Activated naive CD4-positive, alpha-beta T cell treated with anti-CD3 and anti-CD28 coated beads, Interleukin-2, amount 50 U/mL, for 72 hours (primary cell): ENCODE measurements at regions not wholly inside any gene's neighbourhood (a gene's known extent, or its start where the extent isn't known, plus 50 kb on each side); places are given as distances from the start of the nearest gene placed in this dataset.
"Not testable (repeated sequence)": the region's sequence is repeated elsewhere in the genome, so short reads cannot be mapped to it uniquely, and the experiment has no call there.

Source experiments
- ATAC-seq, 2 donors: fragments of 150-1000 bp; cut with Tn5 transposase; 2 replicates each; pipeline ENCODE4 v1.10.0; 2021; ENCODE audit warnings: mild to moderate bottlenecking in 2 of 2, moderate library complexity in 2 of 2
- DNase-seq, 2 donors: peaks; one replicate each; pipeline ENCODE4 v3.0.0; 2021 to 2022; ENCODE audit warnings: low spot score in 2 of 2
- H3K27ac Mint-ChIP-seq, 2 donors: one replicate each; pipeline ENCODE4 v1.8.0; 2022; ENCODE audit warnings: mild to moderate bottlenecking in 2 of 2, mixed read lengths in 2 of 2
- H3K36me3 Mint-ChIP-seq, 2 donors: one replicate each; pipeline ENCODE4 v1.8.0; 2022; ENCODE audit warnings: mixed read lengths in 2 of 2
- H3K9me3 Mint-ChIP-seq, 2 donors: one replicate each; pipeline ENCODE4 v1.8.0; 2022; ENCODE audit warnings: mixed read lengths in 2 of 2

GRCh38 chr2:35125278-35125677 lies 1230.3 kb upstream of the CRIM1 start:
- Mint-ChIP-seq H3K27ac (no peak overlapping the region), H3K9me3 (peaks cover 7 to 17% of the 10 kb centered on the region in 2 donors), H3K36me3 (no peaks in the 10 kb centered on the region)
- ATAC-seq (no peak), DNase-seq (no peak)

- no peak for DNase-seq
- Mint-ChIP-seq H3K36me3 (no peaks in the 10 kb centered on the region), H3K9me3 (peaks cover 4 to 11% of the 10 kb centered on the region in 2 donors), H3K27ac (no peak overlapping the region)
- no peak for ATAC-seq
Observed at GRCh38 chr2:35116151-35116550, 1239.4 kb upstream of the CRIM1 start.

DNA sequence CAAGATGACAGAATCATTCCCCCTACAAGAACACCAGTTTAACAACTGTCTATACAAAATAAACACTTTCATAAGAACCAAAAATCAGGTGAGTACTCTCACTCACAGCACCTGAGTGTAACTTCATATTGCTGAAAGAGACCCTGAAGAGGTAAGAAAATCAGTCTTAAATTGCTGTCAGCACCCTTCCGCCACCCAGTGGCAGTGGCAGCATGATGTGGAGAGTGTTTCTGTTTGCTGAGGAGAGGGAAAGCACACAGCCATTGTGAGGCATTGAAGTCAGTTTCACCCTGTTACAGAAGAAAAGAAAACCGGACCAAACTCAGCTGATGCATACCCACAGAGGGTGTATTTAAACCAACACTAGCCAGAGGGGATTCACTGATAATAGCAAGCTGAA lies 1240.8 kb upstream of the CRIM1 start:
- DNase-seq (no peak), ATAC-seq (no peak)

GRCh38 chr2:35112367-35112766 lies 1243.2 kb upstream of the CRIM1 start:
- H3K9me3 Mint-ChIP-seq, ATAC-seq, DNase-seq: not testable (repeated sequence)

More for the DNA sequence above, 1240.8 kb upstream of the CRIM1 start:
- H3K27ac Mint-ChIP-seq: no peak overlapping the region
- peaks cover 4 to 11% of the 10 kb centered on the region in 2 donors for H3K9me3 Mint-ChIP-seq
- no peaks in the 10 kb centered on the region for H3K36me3 Mint-ChIP-seq

GRCh38 chr2:35104309-35104708 lies 1251.3 kb upstream of the CRIM1 start:
- Mint-ChIP-seq H3K27ac (no peak overlapping the region), H3K9me3 (peaks cover 4 to 7% of the 10 kb centered on the region in 2 donors), H3K36me3 (no peaks in the 10 kb centered on the region)
- DNase-seq (no peak), ATAC-seq (no peak)

More at GRCh38 chr2:35112367-35112766, 1243.2 kb upstream of the CRIM1 start:
- H3K27ac Mint-ChIP-seq, H3K36me3 Mint-ChIP-seq: not testable (repeated sequence)

- ATAC-seq (no peak), DNase-seq (no peak)
- no peak overlapping the region for H3K27ac Mint-ChIP-seq
- H3K36me3 Mint-ChIP-seq: no peaks in the 10 kb centered on the region
- peaks cover 8 to 9% of the 10 kb centered on the region in 2 donors for H3K9me3 Mint-ChIP-seq
Observed at GRCh38 chr2:35099342-35099741, 1256.2 kb upstream of the CRIM1 start.

GRCh38 chr2:35082072-35082471 lies 1273.5 kb upstream of the CRIM1 start:
- Mint-ChIP-seq H3K36me3 (no peaks in the 10 kb centered on the region), H3K9me3 (peaks cover 14 to 17% of the 10 kb centered on the region in 2 donors), H3K27ac (no peak overlapping the region)
- DNase-seq (no peak), ATAC-seq (no peak)

DNA sequence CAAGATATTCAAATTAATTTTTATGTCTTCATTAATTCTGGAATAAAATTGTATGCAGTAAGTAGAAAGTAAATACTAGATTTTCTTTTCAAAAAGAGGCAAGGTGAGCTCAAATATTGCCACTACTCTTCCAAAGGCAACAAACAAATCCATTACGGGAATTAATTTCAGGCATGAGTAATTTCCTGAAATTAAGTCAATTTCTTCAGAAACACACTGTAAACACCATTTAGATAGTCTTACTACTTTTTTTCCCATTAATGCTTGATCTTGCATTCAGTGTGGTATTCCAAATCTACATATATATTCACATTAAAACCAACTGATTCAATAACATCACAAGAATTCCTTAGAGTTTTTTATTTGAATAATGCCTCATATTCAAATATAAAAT lies 1274.0 kb upstream of the CRIM1 start:
- DNase-seq: no peak
- Mint-ChIP-seq H3K9me3 (peaks cover 14 to 17% of the 10 kb centered on the region in 2 donors), H3K27ac (no peak overlapping the region), H3K36me3 (no peaks in the 10 kb centered on the region)
- no peak for ATAC-seq

DNA sequence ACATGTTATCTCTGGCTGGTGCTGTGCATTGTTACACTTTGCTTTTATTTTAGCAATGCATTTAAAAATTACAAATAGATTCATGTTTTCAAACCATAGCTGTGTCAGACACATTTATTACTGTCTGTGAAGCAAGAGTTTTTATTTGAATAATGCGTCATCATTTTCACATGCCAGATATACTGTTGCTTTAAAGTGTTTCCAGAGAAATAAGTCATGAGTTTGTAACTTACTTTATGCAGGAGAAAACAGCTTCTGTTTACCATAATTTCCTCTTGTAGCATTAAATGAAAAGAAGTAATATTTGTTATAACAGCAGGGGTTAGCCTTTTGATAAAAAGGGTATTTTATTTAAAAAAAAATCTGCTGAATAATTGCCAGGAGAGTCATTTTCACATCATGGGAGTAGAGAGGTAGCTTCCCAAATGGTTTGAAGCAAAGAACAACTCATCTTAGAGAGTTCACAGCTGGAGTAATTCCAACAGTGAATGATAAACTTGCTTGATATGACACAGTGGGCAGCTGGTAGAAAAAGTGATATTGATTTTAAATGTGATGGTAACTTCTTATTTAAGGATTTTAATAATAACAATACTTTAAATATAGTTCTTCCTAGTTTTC lies 1274.5 kb upstream of the CRIM1 start:
- H3K36me3 Mint-ChIP-seq: no peaks in the 10 kb centered on the region

GRCh38 chr2:35080231-35080910 lies 1275.2 kb upstream of the CRIM1 start:
- Mint-ChIP-seq H3K27ac (no peak overlapping the region), H3K36me3 (no peaks in the 10 kb centered on the region), H3K9me3 (peaks cover 5 to 9% of the 10 kb centered on the region in 2 donors)
- ATAC-seq (no peak), DNase-seq (no peak)

More for the DNA sequence above, 1274.5 kb upstream of the CRIM1 start:
- DNase-seq (no peak), ATAC-seq (no peak)
- H3K27ac Mint-ChIP-seq: no peak overlapping the region
- peaks cover 10 to 13% of the 10 kb centered on the region in 2 donors for H3K9me3 Mint-ChIP-seq

DNA sequence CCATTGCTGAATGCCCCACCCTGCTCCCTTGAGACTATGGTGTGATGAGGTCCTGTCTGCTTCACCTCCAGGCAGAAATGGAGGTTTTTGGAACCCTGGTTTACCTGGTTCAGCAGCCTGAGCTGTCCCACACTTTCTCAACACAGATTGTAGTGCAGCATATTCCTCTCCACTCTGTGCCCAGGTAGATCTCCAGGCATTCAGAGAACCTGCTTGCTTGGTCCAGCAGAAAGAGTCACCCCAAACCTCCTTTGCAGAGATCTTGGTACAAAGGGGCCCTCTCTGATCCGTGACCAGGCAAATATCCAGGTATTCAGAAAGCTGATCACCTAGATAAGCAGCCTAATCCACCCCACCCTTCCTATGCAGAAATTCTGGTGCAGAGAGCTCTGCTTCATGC lies 1288.2 kb upstream of the CRIM1 start:
- DNase-seq (no peak), ATAC-seq (no peak)
- H3K27ac Mint-ChIP-seq: no peak overlapping the region
- H3K9me3 Mint-ChIP-seq: peaks cover 11 to 17% of the 10 kb centered on the region in 2 donors
- peaks cover 0 to 11% of the 10 kb centered on the region in 2 donors for H3K36me3 Mint-ChIP-seq

DNA sequence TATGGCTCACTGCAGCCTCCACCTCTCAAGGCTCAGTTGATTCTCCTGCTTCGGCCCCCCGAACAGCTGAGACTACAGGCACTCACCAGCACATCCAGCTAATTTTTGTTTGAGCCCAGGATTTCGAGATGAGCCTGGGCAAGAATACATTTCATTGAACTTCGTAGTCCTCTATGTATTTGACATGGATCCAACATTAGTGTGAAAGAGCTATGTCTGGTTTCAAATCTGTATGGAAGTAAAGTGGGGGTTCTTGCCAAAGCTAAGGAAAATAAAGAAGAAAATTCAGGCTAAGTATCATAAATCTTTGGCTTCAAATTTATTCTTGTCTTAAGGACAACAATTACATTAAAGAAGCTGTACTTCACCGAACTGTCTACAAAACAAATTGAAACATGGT lies 1291.7 kb upstream of the CRIM1 start:
- peaks cover 0 to 11% of the 10 kb centered on the region in 2 donors for H3K36me3 Mint-ChIP-seq
- ATAC-seq: no peak
- no peak overlapping the region for H3K27ac Mint-ChIP-seq
- no peak for DNase-seq
- peaks cover 7 to 14% of the 10 kb centered on the region in 2 donors for H3K9me3 Mint-ChIP-seq

DNA sequence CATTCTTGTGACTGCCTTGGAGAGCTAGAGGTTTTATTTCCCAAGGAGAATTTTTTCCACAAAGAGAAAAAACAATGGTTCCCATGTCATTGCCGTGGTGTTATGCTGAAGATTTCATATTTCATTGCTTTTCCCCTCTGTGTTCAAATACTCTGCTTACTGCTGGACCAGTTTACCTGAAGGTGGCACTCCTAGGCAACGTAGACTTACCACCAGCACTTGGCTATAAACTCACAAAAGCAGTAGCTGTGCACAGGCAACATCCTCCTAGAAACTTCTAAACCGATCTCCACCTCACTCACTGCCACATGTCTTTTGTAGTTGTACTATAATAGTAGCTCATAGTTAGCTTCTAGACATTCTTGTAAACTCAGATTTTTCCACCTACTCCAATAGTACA lies 1319.7 kb upstream of the CRIM1 start:
- H3K9me3 Mint-ChIP-seq: peaks cover 10 to 24% of the 10 kb centered on the region in 2 donors
- DNase-seq (no peak), ATAC-seq (no peak)
- H3K27ac Mint-ChIP-seq: no peak overlapping the region
- no peaks in the 10 kb centered on the region for H3K36me3 Mint-ChIP-seq

- no peak for DNase-seq
- ATAC-seq: no peak
- peaks cover 9 to 17% of the 10 kb centered on the region in 2 donors for H3K9me3 Mint-ChIP-seq
- H3K27ac Mint-ChIP-seq: no peak overlapping the region
- H3K36me3 Mint-ChIP-seq: no peaks in the 10 kb centered on the region
Observed at GRCh38 chr2:35033748-35034147, 1321.8 kb upstream of the CRIM1 start.

GRCh38 chr2:35023545-35023944 lies 1332.0 kb upstream of the CRIM1 start:
- no peaks in the 10 kb centered on the region for H3K36me3 Mint-ChIP-seq
- DNase-seq: no peak
- peaks cover 3 to 7% of the 10 kb centered on the region in 2 donors for H3K9me3 Mint-ChIP-seq

DNA sequence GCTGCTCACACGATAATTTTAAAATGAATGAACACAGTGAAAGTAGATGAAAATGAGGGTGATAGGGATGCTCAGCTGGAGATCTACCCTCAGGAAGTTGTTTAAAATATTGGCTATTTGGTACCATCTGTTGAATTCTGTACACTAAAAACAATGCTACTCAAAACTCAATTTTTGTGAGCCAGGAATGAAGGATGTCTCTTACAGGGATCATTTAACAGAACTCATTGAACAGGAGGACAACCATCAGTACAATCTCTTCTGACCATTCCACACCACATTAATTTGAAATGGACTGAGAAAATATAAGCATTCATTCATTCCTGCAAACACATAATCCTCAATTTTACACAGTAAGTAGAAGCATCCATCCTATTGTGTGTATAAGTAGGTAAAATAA lies 1355.1 kb upstream of the CRIM1 start:
- Mint-ChIP-seq H3K9me3 (peaks cover 0 to under 1% of the 10 kb centered on the region in 2 donors), H3K36me3 (no peaks in the 10 kb centered on the region), H3K27ac (no peak overlapping the region)
- ATAC-seq (no peak), DNase-seq (no peak)

More at GRCh38 chr2:35023545-35023944, 1332.0 kb upstream of the CRIM1 start:
- no peak overlapping the region for H3K27ac Mint-ChIP-seq
- no peak for ATAC-seq

GRCh38 chr2:34998741-34999140 lies 1356.8 kb upstream of the CRIM1 start:
- DNase-seq: no peak
- no peak overlapping the region for H3K27ac Mint-ChIP-seq
- no peaks in the 10 kb centered on the region for H3K9me3 Mint-ChIP-seq
- no peak for ATAC-seq
- no peaks in the 10 kb centered on the region for H3K36me3 Mint-ChIP-seq

DNA sequence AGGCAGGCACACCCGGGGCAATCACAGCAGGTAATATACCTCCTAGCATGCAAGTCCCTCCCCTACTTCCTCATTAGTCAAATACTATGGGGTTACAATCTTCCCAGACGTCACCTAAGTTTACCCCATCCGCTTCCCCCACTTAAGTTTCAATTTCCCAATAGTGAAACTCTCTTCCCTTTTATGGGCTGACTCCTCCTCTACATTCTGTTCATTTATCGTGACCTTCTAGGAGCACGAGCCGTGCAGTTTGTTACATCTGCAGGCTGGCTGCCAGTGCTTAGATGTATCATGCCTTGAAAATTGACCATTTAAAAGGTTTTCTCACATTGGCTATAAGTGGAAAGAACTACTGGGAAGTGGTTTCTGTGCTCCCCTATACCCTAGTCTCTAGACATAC lies 1357.8 kb upstream of the CRIM1 start:
- no peaks in the 10 kb centered on the region for H3K9me3 Mint-ChIP-seq
- DNase-seq (no peak), ATAC-seq (no peak)
- H3K27ac Mint-ChIP-seq: no peak overlapping the region
- H3K36me3 Mint-ChIP-seq: no peaks in the 10 kb centered on the region
